SW480 (cell line): ENCODE measurements at regions not wholly inside any gene's neighbourhood (a gene's known extent, or its start where the extent isn't known, plus 50 kb on each side); places are given as distances from the start of the nearest gene placed in this dataset.

Experiments used
- DNase-seq: peaks from one replicate; pipeline ENCODE4 v3.0.0-alpha.2; 2016; ENCODE audit warnings: low spot score

DNA sequence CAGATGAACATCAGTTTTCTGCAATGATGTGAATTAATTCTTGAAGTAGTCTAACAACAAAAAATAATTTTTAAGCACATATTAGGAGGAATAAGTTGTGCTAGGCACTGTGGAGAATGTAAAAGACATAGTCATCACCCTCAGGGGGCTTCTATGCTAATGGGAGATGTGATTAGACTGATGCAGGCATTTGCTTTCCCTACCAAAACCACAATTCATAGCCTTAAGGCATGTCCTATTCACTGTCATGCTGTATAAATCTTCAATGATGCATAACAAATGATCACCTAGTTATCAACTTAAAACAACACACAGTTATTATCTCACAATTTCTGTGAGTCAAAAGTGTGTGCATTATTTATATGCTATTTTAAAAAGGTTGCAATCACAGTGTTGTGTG lies 422.6 kb downstream of the MAN2A1 start:
- no peak for DNase-seq

DNA sequence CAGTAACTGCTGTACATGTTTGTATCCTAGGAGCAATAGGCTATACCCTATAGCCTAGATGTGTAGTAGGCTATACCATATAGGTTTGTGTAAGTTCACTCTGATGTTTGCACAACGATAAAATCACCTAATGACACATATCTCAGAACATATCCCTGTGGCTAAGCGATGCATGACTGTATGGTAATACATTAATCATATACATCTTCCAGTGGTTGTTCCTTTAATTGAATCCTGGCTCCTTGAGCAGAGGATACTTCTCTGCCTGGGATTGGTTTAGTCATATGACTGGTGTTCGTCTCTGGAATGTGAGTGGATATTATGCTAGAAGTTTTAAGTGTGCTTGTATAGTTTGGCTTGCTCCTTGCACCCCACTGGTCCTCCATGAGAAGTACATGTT lies 425.8 kb downstream of the MAN2A1 start:
- DNase-seq, result no peak

DNA sequence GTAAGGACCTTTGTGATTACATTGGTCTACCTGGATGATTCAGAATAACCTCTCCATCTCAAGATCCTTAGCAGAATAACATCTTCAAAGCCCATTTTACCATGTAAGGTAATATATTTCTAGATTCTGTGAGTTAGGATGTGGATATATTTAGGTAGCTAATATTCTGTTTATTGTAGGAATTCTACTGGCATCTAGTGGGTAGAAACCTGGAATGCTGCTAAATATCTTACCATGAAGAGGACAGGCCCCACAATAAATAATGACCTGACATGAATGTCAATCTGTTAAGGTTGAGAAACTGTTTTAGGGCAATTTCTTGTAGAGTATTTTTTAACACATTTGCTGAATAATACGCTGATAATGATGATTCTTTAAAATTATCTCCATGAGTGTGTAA lies 426.8 kb downstream of the MAN2A1 start:
- no peak for DNase-seq

DNA sequence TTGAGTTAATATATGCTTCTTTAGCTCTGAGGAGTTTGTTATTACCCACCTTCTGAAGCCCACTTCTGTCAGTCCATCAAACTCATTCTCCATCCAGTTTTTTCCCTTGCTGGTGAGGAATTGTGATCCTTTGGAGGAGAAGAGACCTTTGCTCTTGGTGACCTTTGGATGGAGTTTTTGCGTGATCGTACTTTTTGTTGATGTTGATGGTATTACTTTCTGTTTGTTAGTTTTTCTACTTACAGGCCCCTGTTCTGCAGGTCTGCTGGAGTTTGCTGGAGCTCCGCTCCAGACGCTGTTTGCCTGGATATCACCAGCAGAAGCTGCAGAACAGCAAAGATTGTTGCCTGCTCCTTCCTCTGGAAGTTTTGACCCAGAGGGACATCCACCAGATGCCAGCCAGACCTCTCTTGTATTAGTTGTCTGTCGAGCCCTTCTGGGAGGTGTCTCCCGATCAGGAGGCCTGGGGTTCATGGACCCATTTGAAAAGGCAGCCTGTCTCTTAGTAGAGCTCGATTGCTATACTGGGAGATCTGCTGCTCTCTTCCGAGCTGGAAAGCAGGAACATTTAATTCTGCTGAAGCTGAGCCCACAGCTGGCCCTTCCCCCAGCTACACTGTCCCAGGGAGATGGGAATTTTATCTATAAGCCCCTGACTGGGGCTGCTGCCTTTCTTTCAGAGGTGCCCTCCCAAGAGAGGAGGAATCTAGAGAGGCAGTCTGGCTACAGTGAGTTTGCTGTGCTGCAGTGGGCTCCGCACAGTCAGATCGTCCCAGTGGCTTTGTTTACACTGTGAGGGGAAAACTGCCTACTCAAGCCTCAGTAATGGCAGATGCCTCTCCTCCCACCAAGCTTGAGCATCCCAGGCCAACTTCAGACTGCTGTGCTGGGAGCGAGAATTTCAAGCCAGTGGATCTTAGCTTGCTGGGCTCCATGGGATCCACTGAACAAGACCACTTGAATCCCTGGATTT lies 445.5 kb downstream of the MAN2A1 start:
- DNase-seq, result no peak

DNA sequence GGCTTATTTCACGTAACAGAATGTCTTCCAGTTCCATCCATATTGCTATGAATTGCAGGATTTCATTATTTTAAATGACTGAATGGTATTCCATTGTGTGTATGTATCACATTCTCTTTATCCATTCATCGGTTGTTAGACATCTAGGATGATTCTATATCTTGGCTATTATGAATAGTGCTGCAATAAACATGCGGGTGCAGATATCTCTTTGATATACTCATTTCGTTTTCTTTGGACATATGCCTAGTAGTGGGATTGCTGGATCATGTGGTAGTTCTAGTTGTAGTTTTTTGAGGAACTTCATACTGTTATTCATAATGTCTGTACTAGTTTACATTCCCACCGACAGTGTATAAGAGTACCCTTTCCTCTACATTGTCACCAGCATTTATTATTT lies 460.5 kb downstream of the MAN2A1 start:
- DNase-seq, result no peak

DNA sequence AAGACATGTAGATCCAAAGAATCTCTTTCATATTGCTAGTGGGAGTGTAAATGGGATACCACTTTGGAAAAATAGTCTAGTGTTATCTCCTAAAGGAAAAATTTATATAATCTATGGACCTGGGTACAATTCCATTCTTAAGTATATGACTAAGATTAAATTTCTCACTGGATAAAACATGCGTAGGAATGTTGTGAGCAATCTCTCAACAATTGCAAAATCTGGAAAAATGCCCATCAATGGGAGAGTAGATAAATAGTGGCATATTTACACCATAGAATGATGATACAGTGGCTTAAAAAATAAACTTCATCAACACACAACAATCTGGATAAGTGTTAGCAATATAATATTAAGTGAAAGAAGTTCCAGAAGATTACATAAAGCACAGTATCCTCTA lies 469.5 kb downstream of the MAN2A1 start:
- DNase-seq, result no peak

DNA sequence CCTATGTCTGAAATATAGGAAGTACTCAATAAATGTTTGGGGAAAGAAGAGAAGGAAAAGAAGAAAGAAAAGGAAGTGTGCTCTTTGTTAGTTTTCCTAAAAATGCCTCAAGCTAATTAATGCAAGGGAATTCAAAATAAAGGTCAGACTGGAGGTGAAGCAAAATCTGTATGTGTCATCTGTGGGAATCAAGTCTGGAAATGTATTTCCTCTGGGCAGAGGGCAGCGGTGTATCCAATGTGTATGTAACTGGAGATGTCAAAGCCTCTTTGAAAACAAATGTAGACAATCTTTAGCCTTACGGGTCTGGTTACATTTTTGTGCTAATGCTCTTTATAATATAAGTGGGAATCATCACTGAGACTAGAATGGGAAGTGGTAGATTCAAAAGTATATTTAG lies 471.4 kb downstream of the MAN2A1 start:
- no peak for DNase-seq

DNA sequence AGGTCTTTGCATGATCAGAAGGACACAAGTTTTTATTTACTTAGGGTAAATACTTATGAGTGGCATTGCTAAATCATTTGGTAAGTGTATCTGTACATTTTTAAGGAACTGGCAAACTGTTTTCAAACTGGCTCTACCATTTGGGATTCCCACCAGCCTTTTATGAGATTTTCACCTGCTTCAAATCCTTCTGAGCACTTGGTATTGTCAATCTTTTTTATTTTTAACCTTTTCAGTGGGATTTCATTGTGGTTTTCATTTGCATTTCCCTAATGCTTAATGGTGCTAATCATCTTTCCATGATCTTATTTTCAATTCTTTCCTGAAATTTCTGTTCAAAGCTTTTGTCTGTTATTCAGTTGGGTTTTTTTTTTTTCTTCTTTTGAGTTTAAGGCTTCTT lies 475.6 kb downstream of the MAN2A1 start:
- DNase-seq, result no peak

DNA sequence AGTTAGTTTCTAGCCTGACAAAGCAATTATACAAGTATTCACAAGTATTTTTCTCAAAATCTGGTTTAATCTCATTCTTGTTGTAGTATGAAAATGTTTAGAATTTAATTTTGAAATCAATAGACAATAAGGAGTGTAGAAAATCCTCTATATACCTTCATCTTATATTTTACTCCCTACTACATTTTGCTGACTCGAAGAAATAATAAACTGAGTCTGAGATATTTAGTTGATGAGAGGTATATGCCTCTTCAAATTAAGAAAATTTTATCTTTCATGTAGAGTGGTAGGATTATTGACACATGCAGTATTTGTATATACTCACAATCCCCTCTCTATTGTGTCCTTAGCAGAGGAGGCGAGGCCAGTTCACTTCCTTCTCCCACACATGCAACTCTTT lies 477.7 kb downstream of the MAN2A1 start:
- DNase-seq, result no peak

DNA sequence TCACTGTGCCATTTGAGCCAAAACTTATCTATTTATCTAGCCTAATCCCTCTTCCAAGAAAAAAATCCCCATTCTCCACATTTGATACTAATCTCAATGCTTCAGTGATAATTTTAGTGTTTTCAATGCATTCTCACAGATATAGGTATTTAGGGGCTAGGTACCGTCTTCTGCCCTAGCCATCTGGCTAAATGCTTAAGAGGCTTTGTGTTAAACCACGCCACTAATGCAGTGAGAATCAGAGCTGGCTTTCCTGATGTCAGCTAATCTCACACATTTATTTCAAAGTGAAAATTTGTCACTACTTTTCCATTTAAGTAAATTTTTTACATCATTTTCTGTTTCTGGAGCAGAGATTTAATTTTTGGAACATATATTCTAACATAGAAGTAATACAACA lies 479.7 kb downstream of the MAN2A1 start:
- DNase-seq, result no peak

DNA sequence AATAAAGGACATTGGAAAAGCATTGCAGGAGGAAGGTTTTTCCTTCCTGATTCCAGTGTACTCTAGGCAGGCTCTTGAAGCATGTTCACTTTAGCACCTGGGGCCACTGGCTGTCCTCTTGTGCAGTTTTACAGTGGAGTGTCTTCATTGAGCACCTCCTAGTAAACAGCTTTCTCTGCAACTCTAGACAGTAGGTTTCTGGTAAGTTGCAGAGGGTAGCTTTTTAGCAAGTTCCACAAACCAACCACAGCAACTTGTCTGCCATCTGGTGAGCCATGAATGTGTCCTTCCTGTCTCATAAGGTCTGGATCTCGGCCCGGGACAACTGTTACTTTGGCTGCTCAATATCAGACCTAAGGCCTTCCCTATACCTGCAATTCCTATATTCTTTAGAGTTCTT lies 488.0 kb downstream of the MAN2A1 start:
- no peak for DNase-seq

DNA sequence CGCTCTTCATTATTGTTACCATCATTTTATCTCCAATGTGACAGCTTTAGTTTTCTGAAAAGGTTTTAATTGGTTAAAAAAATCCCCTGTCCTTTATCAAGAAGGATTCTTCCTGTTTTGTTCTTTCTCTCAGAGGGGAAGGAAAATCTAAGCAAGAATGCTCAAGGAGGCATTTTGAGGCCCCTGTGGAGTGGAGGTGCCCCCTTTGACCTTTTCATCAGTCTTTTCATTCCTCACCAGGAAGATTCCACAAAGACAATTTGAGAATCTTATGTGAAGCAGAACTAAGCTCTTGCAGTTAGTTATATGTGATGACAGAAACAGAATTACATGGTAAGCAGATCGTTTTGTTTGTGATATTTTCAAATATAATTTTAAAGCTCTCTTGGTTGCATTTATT lies 489.6 kb downstream of the MAN2A1 start:
- no peak for DNase-seq

DNA sequence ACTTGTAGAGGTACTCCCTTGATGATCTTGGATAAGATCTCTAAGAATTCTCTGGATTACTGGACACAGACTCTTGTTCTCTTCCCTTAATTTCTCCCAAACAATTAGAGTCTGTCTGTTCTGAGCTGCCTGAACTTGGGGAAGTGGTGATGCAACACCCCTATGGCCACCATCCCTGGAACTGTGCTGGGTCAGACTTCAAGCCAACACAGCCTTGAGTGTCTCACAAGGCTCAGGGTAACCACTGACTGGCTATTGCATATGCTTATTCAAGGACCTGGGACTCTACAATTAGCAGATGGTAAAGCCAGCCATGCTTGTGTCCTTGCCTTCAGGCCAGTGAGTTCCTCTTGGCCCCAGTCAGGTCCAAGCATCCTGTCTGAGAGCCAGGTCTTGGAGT lies 504.5 kb downstream of the MAN2A1 start:
- DNase-seq, result no peak

DNA sequence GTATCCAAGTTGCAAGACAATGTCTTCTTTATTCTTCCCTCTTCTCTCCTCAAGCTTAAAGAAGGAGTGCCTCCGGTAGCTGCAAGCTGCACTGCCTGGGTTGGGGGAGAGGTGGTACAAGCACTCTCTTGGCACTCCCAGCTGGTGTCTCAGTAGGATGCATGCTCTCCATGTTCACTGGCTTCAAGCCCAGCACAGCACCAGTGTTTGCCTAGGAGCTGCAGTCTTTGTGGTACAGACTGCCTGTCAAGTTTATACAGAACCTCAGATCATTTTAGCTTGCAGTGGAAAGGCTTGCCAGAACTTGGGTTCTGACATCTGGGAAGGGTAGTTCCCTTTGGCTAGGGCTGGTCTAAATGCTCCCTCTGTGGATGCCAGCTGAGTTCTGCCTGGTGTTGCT lies 505.6 kb downstream of the MAN2A1 start:
- no peak for DNase-seq

DNA sequence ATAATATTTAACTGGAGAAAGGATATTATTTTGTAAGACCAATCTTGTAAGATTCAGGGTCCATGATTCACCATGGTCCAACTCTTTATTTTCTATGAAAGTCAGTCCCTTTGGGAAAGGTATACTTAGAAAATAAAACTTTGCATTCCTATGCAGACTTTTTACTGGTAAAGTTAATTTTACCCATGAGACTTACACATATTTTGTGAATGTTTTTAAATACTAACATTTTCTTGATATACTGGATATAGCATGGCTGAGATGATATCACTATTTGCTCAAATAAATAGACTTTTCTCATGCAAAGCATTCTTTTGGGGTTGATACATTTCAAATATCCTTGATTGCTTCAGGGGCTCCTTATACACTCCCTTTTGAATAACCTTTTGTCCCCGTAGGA lies 512.1 kb downstream of the MAN2A1 start:
- no peak for DNase-seq

DNA sequence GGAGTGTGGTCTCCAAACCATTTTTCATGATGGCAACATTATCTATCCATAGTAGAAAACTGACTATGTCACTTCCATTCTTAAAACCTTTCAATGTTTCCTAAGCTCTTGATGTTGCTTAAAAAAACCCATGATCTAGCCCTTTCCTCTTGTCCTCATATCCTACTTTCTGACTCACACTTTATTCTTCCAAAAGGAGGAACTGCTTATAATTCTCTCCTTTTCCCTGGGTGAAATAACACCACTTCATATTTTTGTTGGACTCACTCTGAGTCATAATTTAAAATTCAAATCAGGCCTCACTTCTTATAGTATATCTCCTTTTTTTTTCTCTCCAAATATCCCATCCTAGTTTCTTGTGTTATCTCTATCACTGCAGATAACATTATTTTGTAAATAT lies 513.9 kb downstream of the MAN2A1 start:
- no peak for DNase-seq

DNA sequence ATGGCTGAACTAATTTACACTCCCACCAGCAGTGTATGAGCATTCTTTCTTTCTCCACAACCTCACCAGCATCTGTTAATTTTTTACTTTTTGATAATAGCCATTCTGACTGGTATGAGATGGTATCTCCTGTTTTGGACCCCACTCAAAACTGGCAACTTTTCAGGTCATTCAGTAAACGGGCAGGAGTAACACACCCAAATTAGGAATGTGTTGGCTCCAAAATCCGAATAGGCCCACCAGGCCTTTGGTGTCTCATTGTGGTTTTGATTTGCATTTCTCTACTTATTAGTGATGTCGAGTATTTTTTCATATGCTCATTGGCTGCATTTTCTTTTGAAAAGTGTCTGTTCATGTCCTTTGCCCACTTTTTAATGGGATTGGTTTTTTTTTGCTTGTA lies 517.1 kb downstream of the TMEM232 start:
- DNase-seq, result no peak

DNA sequence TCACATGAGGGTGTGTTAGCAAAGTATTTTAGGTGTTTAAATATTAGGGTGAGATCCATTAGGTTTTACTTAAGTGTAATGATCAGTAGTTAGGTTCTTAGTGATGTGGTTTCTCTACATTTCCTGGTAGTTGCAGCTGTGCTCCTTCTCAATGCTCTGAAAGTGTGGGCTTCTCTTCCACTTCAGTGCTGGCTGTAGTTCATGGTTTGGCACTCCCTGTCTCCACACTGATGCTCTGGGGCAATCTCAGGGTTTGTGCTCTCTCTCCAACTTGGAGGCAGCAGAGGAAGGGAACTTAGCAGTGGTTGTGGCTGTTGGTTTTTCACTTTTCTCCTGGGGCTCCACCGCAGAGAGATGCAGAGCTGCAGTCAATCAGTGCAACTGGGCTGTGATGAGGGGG lies 507.5 kb downstream of the TMEM232 start:
- DNase-seq, result no peak

DNA sequence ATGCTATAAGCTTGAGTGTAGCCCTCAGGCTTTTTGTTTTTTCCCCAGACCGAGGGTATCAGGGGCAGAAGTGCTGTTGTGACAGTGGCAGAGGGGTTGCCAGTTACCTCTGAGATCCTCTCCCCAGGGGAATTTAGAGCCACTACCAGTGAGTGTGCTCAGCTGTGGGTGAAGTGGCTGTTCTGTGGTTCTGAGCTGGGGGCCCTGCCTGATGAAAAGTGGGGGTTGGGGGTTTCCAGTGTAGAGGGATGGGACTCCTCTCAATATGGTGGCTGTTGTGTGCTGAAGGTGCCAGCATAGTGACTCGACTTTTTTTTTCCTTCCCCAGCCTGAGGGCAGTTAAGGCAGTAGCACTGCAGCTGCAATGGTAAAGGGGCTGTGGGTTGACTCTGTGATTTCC lies 506.7 kb downstream of the TMEM232 start:
- no peak for DNase-seq

DNA sequence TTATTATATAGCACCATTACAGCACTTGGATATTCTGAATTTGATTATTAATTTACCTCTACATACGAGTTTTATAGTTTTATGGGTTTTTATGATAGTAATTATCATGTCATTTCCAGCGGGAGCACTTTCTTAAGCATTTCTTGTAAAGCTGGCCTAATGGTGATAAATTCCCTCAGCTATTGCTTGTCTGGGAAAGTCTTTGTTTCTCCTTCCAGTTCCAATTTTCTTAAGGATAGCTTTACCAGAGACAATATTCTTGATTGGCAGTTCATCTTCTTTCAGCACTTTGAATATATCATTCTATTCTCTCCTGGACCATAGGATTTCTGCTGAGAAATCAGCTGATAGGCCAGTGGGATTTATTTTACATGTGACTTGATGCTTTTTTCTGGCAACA lies 505.4 kb downstream of the TMEM232 start:
- no peak for DNase-seq

DNA sequence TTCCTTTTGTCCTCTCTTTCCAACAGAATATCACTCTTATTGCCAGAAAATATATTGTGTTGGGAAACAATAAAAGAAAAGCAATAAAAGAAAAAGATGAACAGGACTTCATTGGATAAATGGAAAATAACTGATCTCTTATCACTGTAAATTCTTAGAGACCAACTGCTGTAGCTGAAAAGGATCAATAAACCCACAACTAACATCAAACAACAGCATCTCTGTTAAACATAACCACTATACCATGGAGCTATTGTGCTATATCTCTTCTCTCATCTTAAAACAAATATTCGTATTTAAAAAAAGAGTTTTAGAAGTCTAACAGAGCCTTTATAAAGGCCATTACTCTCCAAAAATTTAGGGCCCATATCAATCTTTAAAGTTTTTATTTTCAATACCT lies 502.4 kb downstream of the TMEM232 start:
- no peak for DNase-seq

DNA sequence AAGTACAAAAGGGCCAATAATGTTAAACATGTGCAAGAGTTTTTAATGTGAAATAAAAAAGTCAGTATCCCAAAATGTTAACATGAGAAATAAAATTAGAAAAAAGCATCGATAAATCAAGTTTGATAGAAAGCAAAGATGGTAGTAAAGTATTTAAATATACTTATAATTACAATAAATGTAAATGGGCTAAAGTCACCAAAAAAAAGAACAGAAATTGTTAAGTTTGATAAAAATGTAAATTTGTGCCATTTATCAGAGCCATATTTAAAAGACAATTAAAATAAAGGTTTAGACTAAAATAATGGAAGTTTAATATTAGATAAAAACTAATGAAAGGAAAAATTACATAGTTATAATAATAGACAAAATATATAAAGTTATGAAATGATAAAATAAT lies 500.5 kb downstream of the TMEM232 start:
- DNase-seq, result no peak

DNA sequence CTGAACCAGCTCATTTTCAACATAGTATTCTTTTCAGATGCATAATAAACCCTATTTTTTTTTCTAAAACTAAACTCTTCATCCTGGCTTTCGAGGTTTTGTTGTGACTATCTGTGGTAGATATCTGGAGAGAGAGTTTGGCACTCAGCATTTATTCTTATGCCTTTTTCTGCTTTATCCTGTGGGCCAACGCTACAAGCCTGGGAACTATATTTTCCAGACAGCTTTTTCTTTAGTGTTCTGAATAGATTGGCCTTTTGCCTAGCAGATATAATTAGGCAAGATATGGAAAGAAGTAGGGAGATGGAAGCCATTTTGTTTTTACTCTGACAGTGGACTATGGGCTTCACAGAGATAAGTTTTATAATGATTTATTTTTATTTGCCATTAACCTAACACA lies 486.7 kb downstream of the TMEM232 start:
- DNase-seq, result no peak

DNA sequence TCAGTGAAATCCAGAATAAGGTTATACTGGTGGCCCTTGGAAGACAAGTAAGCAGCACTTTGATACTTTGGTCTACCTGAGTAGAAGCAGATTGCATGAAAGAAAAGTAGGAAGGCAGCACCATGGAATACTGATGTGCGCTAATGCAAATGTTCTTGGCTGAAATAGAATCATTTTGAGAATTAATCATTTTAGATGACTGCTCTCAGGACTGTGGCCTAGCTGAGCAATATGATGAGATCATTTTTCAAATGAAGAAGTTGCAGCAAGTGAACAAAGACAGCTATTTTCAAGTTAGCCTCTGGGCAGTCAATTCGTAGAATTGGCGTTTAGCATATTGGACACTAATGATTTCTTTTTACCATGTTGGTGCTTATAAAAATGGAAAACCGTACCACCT lies 483.5 kb downstream of the TMEM232 start:
- DNase-seq, result no peak
